DMS53 treated with DMSO at 0.1 percent for 48 hours (cell line): ENCODE measurements at regions not wholly inside any gene's neighbourhood (a gene's known extent, or its start where the extent isn't known, plus 50 kb on each side); places are given as distances from the start of the nearest gene placed in this dataset.
"Not testable (repeated sequence)": the region's sequence is repeated elsewhere in the genome, so short reads cannot be mapped to it uniquely, and the experiment has no call there.

ENCODE experiments used
- DNase-seq: peaks from one replicate; lab custom pipeline; 2025; ENCODE audit not compliant: unreplicated experiment; lab: John Stamatoyannopoulos, UW

DNA sequence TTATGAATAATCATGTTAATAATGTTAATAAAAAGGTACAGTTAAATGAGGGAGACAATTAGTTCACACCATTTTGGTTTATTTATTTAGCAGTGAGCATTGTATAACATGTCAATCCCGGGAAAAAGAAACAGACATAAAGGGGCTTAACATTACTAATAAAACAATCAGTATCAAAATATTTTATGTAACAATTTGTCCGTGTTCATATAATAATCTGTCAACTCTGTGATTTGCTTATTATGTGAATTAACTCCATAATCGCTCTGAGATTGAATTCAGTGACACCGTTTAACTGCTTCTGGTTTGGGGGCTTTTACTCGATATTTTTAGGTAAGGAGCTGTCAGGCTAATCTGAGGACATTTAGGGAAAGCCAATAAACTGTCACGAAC, 95.8 kb upstream of the HMGA2 start:
- DNase-seq, result no peak

DNA sequence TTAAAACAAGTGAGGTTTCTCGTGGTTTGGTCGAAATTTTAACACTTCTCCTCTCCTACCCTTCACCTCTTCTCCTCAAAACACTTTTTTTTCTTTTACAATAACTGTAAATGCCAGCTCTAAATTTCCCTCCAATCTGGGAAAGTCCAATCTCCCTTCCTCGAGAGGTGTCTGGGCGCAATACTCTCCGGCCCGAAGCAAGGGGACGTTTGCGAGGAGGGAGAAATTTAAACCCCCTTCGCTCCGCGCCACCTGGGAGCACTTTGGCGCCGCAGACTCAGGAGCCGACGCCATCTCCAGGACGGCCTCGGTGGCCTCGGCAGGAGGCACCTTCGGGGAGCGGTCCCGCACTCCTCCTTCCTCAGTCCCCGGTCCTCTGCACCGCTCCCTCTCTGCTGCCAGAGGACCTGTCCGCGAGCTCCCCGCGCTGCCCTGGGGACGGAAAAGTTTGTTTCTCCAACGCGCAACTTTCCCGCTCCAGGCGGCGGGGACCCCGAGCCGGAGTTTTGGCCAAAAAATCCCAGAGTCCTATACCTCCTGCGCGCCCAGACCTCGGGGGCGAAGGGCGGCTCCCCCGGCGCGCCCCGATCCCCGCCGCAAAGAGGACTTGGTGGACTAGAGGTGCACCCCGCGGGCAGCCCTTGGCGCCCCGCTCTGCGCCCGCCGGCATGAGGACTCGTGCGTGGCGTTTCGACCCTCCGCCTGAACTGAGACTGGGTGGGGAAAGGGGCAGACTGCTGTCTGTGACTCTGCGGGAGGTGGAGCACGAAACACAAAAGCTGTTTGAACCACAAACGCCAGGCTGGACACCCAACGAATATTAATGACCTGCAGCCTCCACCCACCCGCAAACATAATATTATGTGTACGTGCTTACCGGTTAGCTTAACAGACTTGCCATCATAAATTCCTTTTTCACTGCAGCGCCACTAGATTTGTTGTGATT, 95.2 kb upstream of the HMGA2 start:
- no peak for DNase-seq

- no peak for DNase-seq
Observed at GRCh38 chr12:65731771-65732170, 92.5 kb upstream of the HMGA2 start.

DNA sequence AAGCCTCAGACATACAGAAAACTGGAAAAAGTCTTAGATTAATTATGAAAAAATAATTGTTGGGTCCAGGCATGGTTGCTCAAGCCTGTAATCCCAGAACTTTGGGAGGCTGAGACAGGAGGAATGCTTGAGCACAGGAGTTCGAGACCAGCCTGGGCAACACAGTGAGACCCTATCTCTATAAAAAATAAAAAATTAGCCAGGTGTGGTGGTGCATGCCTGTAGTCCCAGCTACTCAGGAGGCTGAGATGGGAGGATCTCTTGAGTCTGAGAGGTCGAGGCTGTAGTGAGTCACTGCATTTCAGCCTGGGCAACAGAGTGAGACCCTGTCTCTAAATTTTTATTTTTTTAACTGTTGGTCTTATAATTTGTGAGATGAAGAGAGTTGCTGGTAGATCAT, 90.6 kb upstream of the HMGA2 start:
- DNase-seq, result not testable (repeated sequence)

- DNase-seq, result no peak
Observed at GRCh38 chr12:65734226-65734625, 90.1 kb upstream of the HMGA2 start.

DNA sequence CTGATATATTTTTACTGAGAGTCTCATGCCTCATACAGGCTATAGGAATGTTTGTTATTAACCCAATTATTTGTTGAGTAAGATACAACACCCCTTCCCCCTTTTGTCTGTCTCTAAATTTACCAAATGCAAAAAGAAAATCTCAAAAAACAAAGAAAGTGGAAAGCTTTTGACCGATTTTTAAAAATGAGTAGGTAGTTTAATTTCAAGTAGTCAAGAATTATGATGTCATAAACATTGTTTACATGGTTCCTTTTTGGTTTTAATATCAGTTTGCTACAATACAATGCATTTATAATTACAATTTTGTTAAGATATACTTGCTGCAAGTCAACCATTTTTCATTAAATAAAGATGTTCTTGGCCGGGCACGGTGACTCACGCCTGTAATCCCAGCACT, 84.7 kb upstream of the HMGA2 start:
- no peak for DNase-seq

DNA sequence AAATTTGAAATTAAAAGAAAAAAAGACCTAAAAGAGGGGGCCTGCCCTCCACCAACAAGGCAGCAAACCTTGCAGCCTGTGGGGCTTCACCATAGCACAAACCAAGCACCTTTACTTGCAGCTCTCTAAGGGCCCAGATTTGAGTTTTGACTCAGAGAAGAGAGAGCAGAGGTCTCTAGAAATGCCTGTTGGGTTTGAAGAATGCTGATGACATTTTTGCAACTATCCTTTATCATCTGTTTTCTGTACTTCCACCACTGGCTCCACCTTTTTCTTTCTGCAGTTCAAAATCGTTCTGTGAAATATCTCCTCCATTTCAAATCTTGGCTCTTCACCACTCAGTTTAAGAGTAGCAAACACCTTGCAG, 83.8 kb upstream of the HMGA2 start:
- DNase-seq, result no peak

DNA sequence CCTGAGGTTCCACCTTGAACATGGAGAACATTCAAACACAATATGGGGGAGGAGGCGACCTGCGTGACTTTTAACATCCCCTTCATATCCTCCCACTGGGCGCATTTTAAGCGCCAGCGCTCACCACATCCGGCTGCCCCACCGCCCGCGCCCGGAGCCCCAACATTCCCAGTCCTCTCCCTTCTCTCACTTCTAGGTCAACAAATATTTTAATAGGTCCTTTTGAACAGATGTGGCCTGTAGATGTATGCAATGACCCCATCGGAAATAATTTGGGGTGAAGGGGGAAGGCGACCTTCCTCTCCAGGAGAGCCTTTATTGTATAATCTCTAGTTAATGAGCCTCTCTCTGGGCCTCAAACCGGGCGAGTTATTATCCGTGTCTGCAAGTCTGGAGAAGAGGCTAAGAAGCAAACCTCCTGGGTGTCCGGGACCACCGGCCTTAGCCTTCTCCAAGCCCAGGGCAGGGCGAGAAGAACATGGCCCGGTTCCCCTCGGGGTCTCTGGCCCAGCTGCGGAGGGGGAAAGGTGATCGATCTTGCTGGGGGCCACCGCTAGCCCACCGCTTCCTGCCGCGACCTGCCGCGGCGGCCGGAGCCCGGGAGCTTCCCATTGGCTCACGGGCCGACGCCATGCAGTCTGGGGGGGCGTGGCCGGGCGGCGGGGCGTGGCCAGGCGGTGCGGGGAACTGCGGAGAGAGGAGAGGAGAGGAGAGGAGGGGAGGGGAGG, 83.2 kb upstream of the HMGA2 start:
- no peak for DNase-seq

DNA sequence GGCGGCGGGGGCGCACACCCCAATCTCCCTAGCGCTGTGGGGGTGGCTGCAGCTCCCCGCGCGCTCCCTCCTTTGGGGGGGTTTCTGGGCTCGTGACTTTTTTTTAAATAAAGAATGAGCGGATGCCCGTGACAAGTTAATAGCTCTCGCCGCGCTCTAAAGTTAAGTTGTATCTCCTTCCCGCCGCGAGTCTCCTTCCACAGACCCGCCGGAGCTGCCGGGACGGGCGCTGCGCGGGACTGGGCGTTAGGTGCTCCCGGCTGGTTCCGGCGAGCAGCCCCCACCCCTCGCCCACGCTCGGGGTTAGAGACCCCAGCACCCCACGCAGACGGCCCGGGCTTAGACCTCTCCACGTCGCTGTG, 82.6 kb upstream of the HMGA2 start:
- DNase-seq, result no peak

DNA sequence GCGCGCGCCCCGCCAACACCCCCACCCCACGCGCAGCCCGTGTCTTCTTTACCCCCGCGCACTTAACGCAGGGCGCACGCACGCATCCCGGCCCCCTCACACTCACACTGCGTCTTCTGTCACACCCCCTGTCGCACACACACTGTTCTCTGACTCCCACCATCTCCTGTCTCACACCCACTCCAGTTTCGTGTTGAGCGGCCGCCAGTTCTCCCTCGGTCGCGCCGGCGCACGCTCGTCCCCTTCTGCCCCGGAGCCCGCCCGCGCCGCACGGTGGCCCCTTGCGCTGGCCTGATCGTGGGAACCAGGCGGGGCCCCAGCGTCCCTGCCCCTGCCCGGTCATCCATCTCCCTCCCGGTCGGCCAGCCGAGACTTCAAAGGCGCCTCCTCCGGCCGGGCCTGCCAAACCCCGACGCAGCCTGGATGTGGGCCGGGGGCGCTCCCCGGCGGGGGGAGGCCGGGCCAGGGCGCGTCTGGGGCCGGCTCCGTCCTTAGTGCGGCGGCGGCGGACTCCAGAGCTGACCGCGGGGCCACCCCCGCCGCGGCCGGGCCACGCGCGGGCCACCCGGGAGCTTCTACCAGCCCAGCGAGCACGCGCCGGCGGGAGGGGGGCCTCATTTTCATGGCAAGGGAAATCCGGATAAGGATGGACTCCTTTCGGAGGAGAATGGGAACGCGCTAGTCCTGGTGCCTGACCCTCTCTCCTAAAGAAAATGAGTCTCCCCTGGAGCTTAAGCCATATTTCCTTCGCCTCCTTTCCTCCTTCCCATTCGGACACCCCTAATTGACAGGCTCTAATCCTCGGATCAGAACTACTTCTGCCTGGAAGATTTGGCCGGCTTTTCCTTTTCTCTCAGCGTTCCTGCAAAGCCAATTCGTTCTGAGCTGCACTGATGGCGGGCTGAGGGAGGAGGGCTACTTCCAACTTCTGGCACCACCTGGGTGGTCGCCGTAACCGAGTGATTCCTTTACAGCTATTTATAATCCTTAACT, 82.0 kb upstream of the HMGA2 start:
- no peak for DNase-seq

DNA sequence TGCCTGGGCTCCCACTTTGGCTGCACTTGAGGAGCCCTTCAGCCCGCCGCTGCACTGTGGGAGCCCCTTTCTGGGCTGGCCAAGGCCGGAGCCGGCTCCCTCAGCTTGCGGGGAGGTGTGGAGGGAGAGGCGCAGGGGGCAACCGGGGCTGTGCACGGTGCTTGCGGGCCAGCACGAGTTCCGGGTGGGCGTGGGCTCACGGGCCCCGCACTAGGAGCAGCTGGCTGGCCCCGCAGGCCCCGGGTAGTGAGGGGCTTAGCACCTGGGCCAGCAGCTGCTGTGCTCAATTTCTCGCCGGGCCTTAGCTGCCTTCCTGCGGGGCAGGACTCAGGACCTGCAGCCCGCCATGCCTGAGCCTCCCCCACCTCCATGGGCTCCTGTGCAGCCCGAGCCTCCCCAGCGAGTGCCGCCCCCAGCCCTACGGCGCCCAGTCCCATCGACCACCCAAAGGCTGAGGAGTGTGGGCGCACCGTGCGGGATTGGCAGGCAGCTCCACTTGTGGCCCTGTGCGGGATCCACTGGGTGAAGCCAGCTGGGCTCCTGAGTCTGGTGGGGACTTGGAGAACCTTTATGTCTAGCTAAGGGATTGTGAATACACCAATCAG, 79.9 kb upstream of the HMGA2 start:
- not testable (repeated sequence) for DNase-seq

GRCh38 chr12:65747338-65747737, 76.9 kb upstream of the HMGA2 start:
- no peak for DNase-seq

GRCh38 chr12:65748332-65748731, 76.0 kb upstream of the HMGA2 start:
- no peak for DNase-seq

- DNase-seq, result no peak
Observed at GRCh38 chr12:65754290-65754689, 70.0 kb upstream of the HMGA2 start.

GRCh38 chr12:65754744-65755595, 69.3 kb upstream of the HMGA2 start:
- DNase-seq, result no peak

GRCh38 chr12:65755596-65755978, 68.7 kb upstream of the HMGA2 start:
- DNase-seq, result no peak

- DNase-seq, result no peak
Observed at GRCh38 chr12:65756267-65756666, 68.0 kb upstream of the HMGA2 start.

GRCh38 chr12:65756956-65757511, 67.2 kb upstream of the HMGA2 start:
- DNase-seq, result peak; percentile 30

- DNase-seq, result no peak
Observed at GRCh38 chr12:65758401-65758800, 65.9 kb upstream of the HMGA2 start.

GRCh38 chr12:65759735-65760134, 64.5 kb upstream of the HMGA2 start:
- DNase-seq, result no peak
